Lung (tissue), 11 donors: ENCODE measurements at regions not wholly inside any gene's neighbourhood (a gene's known extent, or its start where the extent isn't known, plus 50 kb on each side); places are given as distances from the start of the nearest gene placed in this dataset.

Experiments
- ATAC-seq: fragments of 200-7000 bp; cut with Tn5 transposase; one replicate; pipeline ENCODE4 v1.9.1; 2020; ENCODE audit warnings: moderate number of reproducible peaks; ENCODE audit not compliant: insufficient read depth, low FRiP score
- DNase-seq, 3 donors: peaks; one replicate each; pipeline ENCODE4 v3.0.0-alpha.2; 2013 to 2017
- H3K27ac ChIP-seq, 2 donors: one replicate each; pipeline ENCODE4 v1.5.1; 2013; ENCODE audit warnings: mild to moderate bottlenecking in 2 of 2, moderate library complexity in 2 of 2, control low read depth in 1 of 2, inconsistent platforms in 1 of 2, low read depth in 1 of 2, low read length in 1 of 2
- H3K27me3 ChIP-seq, 3 donors: one replicate each; pipeline ENCODE4 v1.5.1; 2013; ENCODE audit warnings: low read length in 2 of 3; ENCODE audit not compliant: control insufficient read depth in 3 of 3, insufficient read depth in 3 of 3
- H3K36me3 ChIP-seq, 4 donors: one replicate each; pipeline ENCODE4 v1.5.1; 2013; ENCODE audit warnings: low read length in 4 of 4, mild to moderate bottlenecking in 1 of 4, moderate library complexity in 1 of 4; ENCODE audit not compliant: control insufficient read depth in 4 of 4, insufficient read depth in 4 of 4
- H3K4me1 ChIP-seq, 5 donors: one replicate each; pipeline ENCODE4 v1.5.1; 2013; ENCODE audit warnings: low read length in 5 of 5, mild to moderate bottlenecking in 2 of 5, moderate library complexity in 1 of 5; ENCODE audit not compliant: control insufficient read depth in 5 of 5, insufficient read depth in 5 of 5
- H3K4me3 ChIP-seq: one replicate; pipeline ENCODE4 v1.5.1; 2013; ENCODE audit warnings: mild to moderate bottlenecking, control low read depth, moderate library complexity
- H3K9ac ChIP-seq, 2 donors: one replicate each; pipeline ENCODE4 v1.5.1; 2013; ENCODE audit warnings: low read length in 2 of 2, control low read depth in 1 of 2; ENCODE audit not compliant: insufficient read depth in 1 of 2
- H3K9me3 ChIP-seq, 4 donors: one replicate each; pipeline ENCODE4 v1.5.1; 2013; ENCODE audit warnings: low read length in 3 of 4, mild to moderate bottlenecking in 1 of 4, moderate library complexity in 1 of 4; ENCODE audit not compliant: control insufficient read depth in 4 of 4, insufficient read depth in 3 of 4
- WGBS, 2 donors: extraction: QIAGEN DNeasy Blood & Tissue Kit; methylation state at CpG; one replicate each; pipeline ENCODE4 v1.1.7; 2013; 5-methylcytosine and 5-hydroxymethylcytosine counted together
- TF ChIP-seq, protein P1 (sequence below): IDR thresholded peaks from 2 replicates; pipeline ENCODE4 v1.5.1; 2012; ENCODE audit warnings: mild to moderate bottlenecking; ENCODE audit errors: control extremely low read depth, extremely low read depth
- donor health status: control.
- donor health status: control.
- donor health status: Bipolar disorder and iron deficiency.
- donor health status: healthy.
- donor health status: DM: yes; HTN: yes; CAD: no.

DNA sequence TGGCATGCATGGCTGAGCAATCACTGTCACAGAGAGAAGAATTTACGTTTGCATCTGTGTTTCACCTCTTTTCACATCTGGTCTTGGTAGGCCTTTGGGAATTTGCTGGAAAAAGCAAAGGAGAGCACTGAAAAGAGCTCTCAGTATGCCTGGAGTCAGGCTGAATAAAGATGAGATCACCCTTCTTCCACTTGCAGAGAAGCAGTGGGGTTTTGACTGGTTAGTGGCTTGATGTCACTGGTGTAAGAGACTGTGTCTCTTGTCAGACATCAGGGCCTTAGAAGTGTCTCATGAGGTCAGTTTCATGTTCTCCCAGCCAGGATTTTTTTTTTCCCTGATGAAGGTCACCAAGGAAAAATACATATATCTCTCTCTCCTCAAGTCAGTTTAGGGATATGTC, 353.8 kb downstream of the INSIG2 start:
- Histone ChIP-seq H3K9ac (no peak overlapping the region), H3K4me3 (no peak overlapping the region), H3K36me3 (no peaks in the 10 kb centered on the region), H3K9me3 (peaks cover 0 to 1% (median 0%) of the 10 kb centered on the region in 4 donors), H3K27ac (no peak overlapping the region), H3K27me3 (no peaks in the 10 kb centered on the region), H3K4me1 (no peaks in the 10 kb centered on the region)
- DNase-seq (no peak), ATAC-seq (no peak)
- TF ChIP-seq, protein P1, sequence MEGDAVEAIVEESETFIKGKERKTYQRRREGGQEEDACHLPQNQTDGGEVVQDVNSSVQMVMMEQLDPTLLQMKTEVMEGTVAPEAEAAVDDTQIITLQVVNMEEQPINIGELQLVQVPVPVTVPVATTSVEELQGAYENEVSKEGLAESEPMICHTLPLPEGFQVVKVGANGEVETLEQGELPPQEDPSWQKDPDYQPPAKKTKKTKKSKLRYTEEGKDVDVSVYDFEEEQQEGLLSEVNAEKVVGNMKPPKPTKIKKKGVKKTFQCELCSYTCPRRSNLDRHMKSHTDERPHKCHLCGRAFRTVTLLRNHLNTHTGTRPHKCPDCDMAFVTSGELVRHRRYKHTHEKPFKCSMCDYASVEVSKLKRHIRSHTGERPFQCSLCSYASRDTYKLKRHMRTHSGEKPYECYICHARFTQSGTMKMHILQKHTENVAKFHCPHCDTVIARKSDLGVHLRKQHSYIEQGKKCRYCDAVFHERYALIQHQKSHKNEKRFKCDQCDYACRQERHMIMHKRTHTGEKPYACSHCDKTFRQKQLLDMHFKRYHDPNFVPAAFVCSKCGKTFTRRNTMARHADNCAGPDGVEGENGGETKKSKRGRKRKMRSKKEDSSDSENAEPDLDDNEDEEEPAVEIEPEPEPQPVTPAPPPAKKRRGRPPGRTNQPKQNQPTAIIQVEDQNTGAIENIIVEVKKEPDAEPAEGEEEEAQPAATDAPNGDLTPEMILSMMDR, result no peak
- WGBS, 2 donors, result 53 to 79% methylated on average over 1 of the region's 1 CpG

DNA sequence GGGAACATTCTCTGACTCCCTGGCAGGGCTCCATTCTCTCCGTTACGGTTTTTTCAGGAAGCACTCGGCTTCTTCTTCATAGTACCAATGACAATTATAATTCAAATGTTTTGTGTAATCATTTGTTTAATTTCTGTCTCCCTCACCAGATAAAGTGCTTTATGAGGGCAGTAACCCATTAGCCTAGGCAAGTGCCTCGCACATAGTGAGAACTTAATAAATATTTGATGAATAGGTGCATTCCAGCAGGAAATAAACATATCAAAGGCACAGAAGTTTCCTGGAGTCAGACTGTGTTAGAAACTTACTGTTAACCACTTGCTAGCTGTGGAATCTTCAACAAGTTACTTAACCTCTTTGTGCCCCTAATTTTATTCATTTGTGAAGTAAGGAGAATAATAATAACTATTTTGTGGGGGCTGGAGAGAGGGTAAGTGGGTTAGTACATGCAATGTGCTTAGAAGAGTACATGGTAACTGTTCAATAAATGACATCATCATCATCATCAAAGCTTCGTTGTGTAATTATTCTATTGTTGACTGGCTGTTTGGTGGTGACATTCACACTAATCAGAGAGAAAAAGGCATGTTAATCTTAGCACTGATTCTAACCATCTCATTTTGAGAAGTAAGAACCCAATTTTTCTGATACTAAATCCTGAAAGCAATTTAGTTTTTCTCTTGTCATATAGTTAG, 352.3 kb downstream of the INSIG2 start:
- DNase-seq (no peak), ATAC-seq (no peak)
- Histone ChIP-seq H3K4me1 (no peaks in the 10 kb centered on the region), H3K9me3 (peaks cover 0 to 1% (median 0%) of the 10 kb centered on the region in 4 donors), H3K36me3 (no peaks in the 10 kb centered on the region), H3K4me3 (no peak overlapping the region), H3K9ac (no peak overlapping the region), H3K27me3 (no peaks in the 10 kb centered on the region), H3K27ac (no peak overlapping the region)
- 31 to 58% methylated on average over 5 of the region's 5 CpGs for WGBS, 2 donors
- TF ChIP-seq, protein P1, result no peak

DNA sequence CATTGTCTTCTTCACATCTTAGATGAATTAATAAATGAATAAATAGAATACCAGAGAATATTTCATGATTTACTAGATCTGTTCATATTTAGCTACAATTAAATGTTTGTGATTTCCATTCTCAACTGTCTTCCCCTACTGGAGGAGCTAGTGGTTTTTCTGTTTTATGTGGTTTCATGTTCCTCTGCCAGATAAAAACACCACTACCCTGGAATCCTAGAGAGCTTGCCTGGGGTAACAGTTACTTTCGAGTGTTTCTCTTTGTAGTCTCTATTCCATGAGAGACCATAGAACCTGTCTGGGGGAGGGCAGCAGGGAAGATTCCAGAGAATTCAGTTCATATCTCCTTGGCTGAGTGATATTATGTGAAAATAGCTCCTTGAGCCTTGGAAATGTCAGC, 349.2 kb downstream of the INSIG2 start:
- WGBS, 2 donors, result 66 to 82% methylated on average over 1 of the region's 1 CpG
- Histone ChIP-seq H3K9ac (no peak overlapping the region), H3K9me3 (peaks cover 0 to 1% (median 0%) of the 10 kb centered on the region in 4 donors), H3K27ac (no peak overlapping the region), H3K4me3 (no peak overlapping the region), H3K4me1 (no peaks in the 10 kb centered on the region), H3K36me3 (no peaks in the 10 kb centered on the region), H3K27me3 (no peaks in the 10 kb centered on the region)
- TF ChIP-seq, protein P1, result no peak
- ATAC-seq (no peak), DNase-seq (no peak)

DNA sequence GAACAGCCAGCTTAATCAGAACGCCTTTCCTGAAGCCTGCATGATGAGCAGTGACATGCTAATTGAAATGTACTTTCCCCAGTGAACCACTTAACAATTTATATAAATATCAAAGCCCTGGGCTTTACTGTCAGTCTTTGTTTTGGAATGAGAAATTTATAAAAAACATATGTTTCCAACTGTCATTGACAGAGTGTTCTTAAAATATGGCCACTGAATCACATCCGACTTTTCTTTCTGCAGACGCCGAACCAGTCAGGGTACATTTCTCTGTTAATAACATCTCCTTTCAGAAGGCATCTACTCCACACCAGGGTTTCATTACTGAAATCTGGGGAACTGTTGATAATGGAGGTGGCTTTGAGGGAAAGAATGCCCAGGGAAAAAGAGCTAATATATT, 343.7 kb downstream of the INSIG2 start:
- H3K4me3 ChIP-seq, result no peak overlapping the region
- TF ChIP-seq, protein P1, result no peak
- no peaks in the 10 kb centered on the region for H3K36me3 ChIP-seq
- H3K27me3 ChIP-seq, result no peaks in the 10 kb centered on the region
- H3K27ac ChIP-seq, result no peak overlapping the region
- 82 to 86% methylated on average over 4 of the region's 4 CpGs for WGBS, 2 donors
- H3K4me1 ChIP-seq, result no peaks in the 10 kb centered on the region
- peaks cover 0 to 2% (median 0%) of the 10 kb centered on the region in 4 donors for H3K9me3 ChIP-seq
- ATAC-seq, result no peak
- DNase-seq, result no peak
- H3K9ac ChIP-seq, result no peak overlapping the region
